C1 segment of cervical spinal cord (tissue), 14 donors: ENCODE measurements at regions not wholly inside any gene's neighbourhood (a gene's known extent, or its start where the extent isn't known, plus 50 kb on each side); places are given as distances from the start of the nearest gene placed in this dataset.

ENCODE experiments used
- DNase-seq, 14 donors: peaks; one replicate each; lab custom pipeline; 2025; lab: John Stamatoyannopoulos, UW

- no peak for DNase-seq
These were observed 417.2 kb downstream of the TTLL7 start for GRCh38 chr1:83581747-83582146.

- DNase-seq, result no peak
These were observed 424.1 kb downstream of the TTLL7 start for GRCh38 chr1:83574791-83575190.

- no peak for DNase-seq
These were observed 425.2 kb downstream of the TTLL7 start for GRCh38 chr1:83573776-83574175.

GRCh38 chr1:83571536-83571935, 427.4 kb downstream of the TTLL7 start:
- no peak for DNase-seq

GRCh38 chr1:83561346-83561745, 437.6 kb downstream of the TTLL7 start:
- no peak for DNase-seq

DNA sequence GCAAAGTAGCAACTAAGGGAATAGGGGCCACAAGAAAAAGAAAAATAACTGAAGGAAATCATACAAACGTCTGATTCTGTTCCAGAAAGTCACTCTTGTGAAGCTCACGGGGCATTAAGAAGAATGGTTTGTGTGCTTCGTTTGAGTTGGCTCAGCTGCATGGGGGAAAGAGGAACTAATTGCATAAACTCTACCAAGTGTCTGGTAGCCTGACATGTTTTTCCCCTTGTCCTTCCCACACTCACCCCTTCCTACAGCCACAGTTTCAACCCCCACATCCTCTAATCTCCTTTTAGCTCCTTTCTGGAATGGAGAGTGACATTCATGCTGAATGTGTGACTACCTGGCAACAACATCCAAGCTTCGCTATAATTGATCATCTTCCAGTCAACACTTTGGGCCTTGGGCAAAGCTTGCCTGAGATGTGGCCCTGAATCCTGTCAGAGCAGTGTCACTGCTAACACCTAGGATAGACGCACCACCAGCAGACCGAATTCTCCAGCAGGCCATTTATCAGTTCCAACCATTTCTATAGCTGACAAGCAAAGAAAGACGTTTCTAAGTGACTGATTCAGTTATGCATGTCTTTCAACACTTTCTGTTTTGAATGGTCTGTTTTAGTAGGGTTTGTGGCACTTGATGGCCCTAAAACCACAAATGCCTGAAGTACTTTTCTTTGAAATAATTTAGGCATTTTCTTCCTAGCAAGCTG, 439.6 kb downstream of the TTLL7 start:
- DNase-seq, result no peak

DNA sequence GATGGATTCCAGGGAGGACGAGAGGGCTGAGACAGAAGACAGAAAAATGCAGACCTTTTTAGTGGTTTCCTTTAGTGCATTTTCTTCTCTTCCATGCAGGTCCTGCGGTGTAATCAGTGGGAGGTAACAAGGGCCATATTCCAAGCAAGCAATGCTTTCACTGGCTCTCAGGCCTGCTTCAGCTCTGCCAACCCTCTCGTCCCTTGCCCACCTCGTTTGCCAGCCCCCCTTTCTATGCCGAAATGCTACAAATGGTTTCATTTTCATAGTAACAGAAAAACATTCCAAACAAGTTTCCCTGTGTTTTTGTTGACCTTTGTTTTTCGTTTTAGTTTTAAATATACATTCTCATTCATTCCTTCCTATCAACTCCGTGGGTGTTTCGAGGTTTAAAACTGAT, 443.1 kb downstream of the TTLL7 start:
- DNase-seq, result no peak

- DNase-seq, result no peak
These were observed 444.8 kb downstream of the TTLL7 start for GRCh38 chr1:83554174-83554573.

DNA sequence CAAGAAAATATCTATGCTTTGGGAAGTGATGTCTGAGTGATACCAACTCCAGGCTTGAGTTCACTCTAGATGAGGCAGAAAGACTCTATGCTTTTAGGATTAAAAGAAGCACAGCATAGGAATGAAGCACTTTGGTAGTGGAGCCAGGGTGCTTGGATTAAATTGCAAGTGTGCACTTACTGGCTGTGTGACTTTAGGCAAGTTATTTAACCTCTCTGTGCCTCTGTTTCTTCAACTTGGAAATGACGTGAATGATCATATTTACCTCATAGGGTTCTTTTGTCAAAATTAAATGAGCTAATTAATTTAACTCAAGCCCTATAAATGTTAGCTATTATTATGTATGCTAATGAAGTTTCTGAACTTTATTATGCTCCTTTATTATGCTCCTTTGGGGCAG, 446.1 kb downstream of the TTLL7 start:
- DNase-seq, result no peak

DNA sequence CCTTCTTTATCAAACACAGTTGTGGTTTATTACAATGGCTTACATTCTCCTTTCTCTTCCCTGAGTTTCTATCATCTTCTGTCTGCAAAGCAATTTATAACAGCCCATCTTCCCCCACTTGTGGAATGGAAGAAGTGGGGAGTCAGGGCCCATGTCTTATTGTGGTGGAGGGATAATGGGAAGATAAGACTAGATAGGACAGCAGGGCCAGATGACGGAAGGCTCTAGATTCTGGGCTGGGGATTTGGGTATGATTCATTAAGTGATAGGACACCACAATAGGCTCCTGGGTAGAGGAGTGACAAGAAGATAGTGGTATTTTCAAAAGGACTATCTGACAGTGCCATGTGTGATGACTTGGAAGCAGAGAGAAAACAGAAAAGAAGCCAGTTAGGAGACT, 450.6 kb downstream of the TTLL7 start:
- DNase-seq, result no peak

GRCh38 chr1:83547901-83548300, 451.0 kb downstream of the TTLL7 start:
- no peak for DNase-seq

GRCh38 chr1:83546874-83547273, 452.1 kb downstream of the TTLL7 start:
- DNase-seq, result no peak

DNA sequence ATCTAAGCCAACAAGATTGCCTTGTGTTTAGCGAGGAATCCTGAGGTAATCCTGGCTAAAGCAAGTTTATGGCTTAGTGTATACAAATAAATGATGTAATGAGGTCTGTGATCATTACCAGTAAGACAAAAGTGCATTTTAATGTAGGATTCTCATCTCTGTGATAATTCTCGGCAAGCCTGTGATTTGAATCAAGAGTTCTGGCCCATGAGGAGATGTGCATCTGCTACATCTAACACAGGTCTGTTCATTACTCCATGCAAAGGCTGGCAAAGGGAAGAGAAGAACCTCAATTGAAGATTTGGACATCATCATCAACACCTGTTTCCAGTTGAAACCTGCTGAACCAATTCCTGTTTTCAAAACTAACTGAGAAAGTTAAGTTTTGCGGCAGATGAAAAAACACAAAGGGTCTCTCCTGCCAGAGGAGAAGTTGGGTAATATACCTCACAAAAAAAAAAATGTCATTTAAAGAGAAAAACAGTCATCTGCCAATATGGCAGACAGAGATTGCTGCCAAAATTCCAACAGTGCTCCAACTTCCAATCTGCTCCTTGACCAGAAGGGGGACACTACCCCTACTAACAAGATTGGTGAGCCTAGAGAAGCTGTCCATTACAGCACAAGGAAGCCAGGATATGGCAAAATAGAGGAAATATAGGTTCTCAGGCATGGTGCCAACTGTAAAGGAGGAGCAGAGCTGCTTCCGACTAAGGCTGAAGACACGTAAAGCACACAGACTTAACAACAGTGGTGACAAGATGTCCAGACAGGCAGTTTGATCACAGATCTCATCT, 453.7 kb downstream of the TTLL7 start:
- DNase-seq, result no peak

DNA sequence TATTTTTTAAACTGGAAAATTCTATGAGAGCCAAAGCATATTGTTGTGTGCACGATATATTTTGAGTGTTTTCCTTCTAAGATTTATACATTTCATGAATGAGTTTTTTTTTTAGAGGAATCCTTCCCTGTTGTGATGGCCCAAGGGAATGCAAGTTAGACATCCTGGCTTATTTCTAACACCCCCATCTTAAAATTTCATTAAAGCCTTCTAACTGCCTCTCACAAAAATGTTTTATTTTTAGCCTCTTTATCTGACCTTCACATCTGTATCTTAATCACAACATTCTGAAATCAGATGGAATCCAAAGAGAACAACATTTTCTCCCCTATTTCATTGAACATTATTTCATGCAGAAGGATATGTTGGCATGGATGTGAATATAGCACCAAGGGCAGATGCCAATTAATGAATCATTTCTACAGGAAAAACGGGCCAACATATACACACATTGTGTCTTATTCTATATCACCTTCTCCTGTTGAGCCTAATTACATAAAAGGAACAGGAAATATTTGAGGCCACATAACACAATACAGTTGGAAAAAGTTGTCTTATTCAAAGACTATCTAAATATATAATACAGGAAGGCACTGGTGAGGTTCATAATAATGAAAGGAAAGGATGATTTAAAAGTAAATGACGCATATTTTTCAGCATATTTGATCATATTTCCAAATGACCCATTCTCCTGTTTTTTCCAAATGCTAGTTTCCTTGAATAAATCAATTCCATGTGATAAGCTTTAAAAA, 455.5 kb downstream of the TTLL7 start:
- DNase-seq, result no peak

DNA sequence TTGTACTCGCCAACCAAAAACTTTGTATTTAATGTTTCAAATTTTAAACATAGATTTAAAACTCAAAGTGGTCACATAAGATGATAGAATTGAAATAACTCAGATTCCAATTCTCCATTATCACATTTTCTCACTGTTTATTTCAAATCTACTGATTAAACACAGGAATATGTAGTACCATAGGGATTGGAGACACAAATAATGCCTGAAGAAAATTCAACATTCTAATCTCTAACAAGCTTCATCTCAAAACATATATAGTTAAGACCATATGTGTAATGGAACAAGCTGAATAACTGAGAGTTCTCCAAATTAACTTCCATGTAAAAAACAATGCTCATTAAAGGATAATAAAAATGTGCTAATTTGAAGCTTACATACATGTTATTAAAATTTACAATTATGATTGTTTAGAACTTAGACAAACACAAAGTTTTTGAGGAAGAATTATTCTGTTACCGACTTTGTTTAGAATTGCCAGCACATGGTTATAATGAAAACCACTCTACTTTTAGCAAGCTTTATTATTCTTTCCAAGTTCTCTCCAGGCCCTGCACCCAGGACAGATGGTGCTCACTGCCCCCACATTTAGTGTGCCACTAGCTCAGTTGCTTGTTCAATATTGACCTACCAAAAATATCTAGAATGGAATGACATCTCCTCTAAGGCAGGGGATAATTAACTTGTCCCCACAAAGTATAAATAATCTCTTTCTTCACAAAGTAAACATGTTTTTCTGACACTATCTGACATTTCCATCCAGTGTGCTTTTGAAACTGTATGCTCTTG, 467.2 kb downstream of the TTLL7 start:
- no peak for DNase-seq

GRCh38 chr1:83530506-83530905, 468.4 kb downstream of the TTLL7 start:
- no peak for DNase-seq

GRCh38 chr1:83527987-83528386, 470.9 kb downstream of the TTLL7 start:
- DNase-seq, result no peak

GRCh38 chr1:83520797-83521196, 478.1 kb downstream of the TTLL7 start:
- no peak for DNase-seq

DNA sequence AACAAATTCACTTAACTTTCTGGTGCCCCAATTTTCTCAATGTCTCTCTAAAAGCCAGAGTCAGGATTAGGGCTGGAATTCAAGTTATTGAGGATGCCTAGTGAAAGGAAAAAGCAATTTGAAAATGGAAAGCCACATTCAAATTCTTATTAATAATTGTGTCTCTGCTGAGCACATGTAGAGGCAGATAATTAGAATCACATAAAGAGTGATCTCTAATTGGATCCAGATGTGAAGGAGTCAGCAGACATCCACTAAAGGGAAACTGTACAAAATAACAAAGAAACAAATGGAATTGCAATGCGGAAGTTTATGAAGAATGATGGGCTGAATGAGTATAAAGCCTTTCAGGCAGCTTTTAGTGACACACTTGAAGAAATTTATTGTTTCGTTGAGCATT, 482.6 kb downstream of the TTLL7 start:
- no peak for DNase-seq

DNA sequence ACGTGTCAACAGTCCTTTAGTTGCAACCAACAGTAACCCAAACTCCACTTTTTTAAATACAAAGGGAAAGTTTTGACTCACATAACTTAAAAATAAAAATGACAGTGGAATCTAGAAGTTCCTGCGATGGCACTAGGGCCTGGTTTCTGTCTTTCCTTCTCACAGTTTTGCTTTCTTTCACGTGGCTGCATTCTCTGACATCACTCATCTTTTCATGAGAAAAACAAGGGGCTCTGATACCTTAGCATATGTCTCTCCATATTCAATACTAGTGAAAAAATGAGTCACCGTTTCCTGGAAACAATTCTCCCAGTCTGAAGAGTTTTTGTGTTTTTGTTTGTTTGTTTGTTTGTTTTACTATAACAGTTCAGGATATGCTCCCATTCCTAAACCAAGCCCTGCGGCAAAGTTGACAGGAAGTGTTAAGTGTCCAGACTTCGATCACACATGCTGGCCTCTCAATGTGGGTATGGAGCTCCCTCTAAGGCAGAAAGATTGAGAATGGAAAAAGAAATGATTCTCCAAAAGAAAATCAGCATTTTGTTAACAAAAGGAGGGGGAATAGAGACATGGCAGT, 483.3 kb downstream of the TTLL7 start:
- no peak for DNase-seq
